Spleen (tissue), 7 donors: ENCODE measurements at regions not wholly inside any gene's neighbourhood (a gene's known extent, or its start where the extent isn't known, plus 50 kb on each side); places are given as distances from the start of the nearest gene placed in this dataset.

ENCODE experiments used
- POLR2A ChIP-seq, 3 donors: fragments of 450-650 bp; IDR thresholded peaks; one replicate each; pipeline ENCODE4 v1.5.1; 2017; ENCODE audit warnings: antibody characterized with exemption in 3 of 3, mild to moderate bottlenecking in 1 of 3
- POLR2AphosphoS5 ChIP-seq, 3 donors: sonication (generic); formaldehyde crosslinking; IDR thresholded peaks; one replicate each; pipeline ENCODE4 v1.5.1; 2017; ENCODE audit warnings: antibody characterized with exemption in 3 of 3
- TF ChIP-seq, protein P1 (sequence below), 11 experiments: fragments of 200-600 bp in 7 of 11; fragments of 450-650 bp in 4 of 11; sonication (generic) in 4 of 11; IDR thresholded peaks in 8 of 11; conservative IDR thresholded peaks in 3 of 11; 1 replicate in 7 of 11; 2 replicates in 4 of 11; pipeline versions ENCODE4 v1.4.0 to v1.8.0; 2016 to 2021; ENCODE audit warnings: antibody characterized with exemption in 11 of 11, inconsistent platforms in 4 of 11, mild to moderate bottlenecking in 1 of 11
- donor health status: DM: no; HTN: no; CAD: no; lungs with moderate emphysema.
- donor health status: DM: no; HTN: no; CAD: no.
- donor health status: DM: no; HTN: no; CAD: no.

DNA sequence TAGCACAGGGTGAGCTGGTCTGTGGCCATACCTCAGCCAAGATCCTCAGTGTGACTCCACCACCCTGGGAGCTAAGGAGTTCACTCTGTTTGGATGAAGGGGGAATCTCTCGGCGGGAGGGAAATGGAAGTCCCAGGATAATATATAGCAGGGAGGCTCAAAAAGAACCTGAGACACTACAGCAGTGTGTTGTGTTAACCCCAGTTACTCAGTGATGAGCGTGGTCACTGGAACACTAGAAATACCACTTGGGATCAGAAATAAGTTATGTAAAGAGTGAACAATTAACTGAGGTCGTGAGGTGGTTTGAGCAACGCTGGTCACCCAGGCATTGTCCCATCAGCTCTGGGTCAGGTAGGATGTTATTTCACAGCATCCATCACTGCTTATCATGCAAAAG, 59.3 kb upstream of the ADAMTS16 start:
- TF ChIP-seq, protein P1, sequence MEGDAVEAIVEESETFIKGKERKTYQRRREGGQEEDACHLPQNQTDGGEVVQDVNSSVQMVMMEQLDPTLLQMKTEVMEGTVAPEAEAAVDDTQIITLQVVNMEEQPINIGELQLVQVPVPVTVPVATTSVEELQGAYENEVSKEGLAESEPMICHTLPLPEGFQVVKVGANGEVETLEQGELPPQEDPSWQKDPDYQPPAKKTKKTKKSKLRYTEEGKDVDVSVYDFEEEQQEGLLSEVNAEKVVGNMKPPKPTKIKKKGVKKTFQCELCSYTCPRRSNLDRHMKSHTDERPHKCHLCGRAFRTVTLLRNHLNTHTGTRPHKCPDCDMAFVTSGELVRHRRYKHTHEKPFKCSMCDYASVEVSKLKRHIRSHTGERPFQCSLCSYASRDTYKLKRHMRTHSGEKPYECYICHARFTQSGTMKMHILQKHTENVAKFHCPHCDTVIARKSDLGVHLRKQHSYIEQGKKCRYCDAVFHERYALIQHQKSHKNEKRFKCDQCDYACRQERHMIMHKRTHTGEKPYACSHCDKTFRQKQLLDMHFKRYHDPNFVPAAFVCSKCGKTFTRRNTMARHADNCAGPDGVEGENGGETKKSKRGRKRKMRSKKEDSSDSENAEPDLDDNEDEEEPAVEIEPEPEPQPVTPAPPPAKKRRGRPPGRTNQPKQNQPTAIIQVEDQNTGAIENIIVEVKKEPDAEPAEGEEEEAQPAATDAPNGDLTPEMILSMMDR (IDR thresholded peaks at IDR 0.05 in 8 of 11, conservative IDR thresholded peaks at IDR 0.05 in 3 of 11), result no peak
- no peak for TF ChIP-seq POLR2A (IDR thresholded peaks at IDR 0.05)
- no peak for TF ChIP-seq POLR2AphosphoS5 (IDR thresholded peaks at IDR 0.05)
